ENCODE measurements at regions not wholly inside any gene's neighbourhood (a gene's known extent, or its start where the extent isn't known, plus 50 kb on each side); places are given as distances from the start of the nearest gene placed in this dataset.

- TF ChIP-seq POLR2AphosphoS5 (IDR thresholded peaks at IDR 0.05; ENCODE audit: borderline replicate concordance, low read depth, low read length) = no peak
- no peak for TF ChIP-seq EZH2 (IDR thresholded peaks at IDR 0.05)
- no peak for TF ChIP-seq FOXP2 (optimal IDR thresholded peaks at IDR 0.05; ENCODE audit: control extremely low read depth, extremely low read length, insufficient read depth)
Observed at GRCh38 chr5:63164339-63164738, 585.7 kb downstream of the LRRC70 start.

All from SK-N-MC (cell line).